ENCODE measurements at regions not wholly inside any gene's neighbourhood (a gene's known extent, or its start where the extent isn't known, plus 50 kb on each side); places are given as distances from the start of the nearest gene placed in this dataset.

- H3K4me2 ChIP-seq (ENCODE audit: low read length): no peak overlapping the region
- H3K79me2 ChIP-seq (ENCODE audit: insufficient read depth, low read length): no peaks in the 10 kb centered on the region
- H3K27me3 ChIP-seq (ENCODE audit: insufficient read depth, low read length): no peaks in the 10 kb centered on the region
- H3K9ac ChIP-seq (ENCODE audit: low read length): no peak overlapping the region
- H3K9me2 ChIP-seq (ENCODE audit: low read depth, low read length): no peaks in the 10 kb centered on the region
- H3K4me1 ChIP-seq (ENCODE audit: insufficient read depth, low read length, severe bottlenecking): no peaks in the 10 kb centered on the region
- H4K20me1 ChIP-seq (ENCODE audit: insufficient read depth, low read length): no peaks in the 10 kb centered on the region
- H3K4me3 ChIP-seq (ENCODE audit: low read depth, low read length, poor library complexity, severe bottlenecking): no peak overlapping the region
- no peak overlapping the region for H2AFZ ChIP-seq (ENCODE audit: low read length)
- no peaks in the 10 kb centered on the region for H3F3A ChIP-seq (ENCODE audit: insufficient read depth, low read length)
- TF ChIP-seq EZH2 (IDR thresholded peaks at IDR 0.05; ENCODE audit: borderline replicate concordance, low read length): no peak
- no peak for TF ChIP-seq CTCF (IDR thresholded peaks at IDR 0.05; ENCODE audit: low read length)
- H3K36me3 ChIP-seq (ENCODE audit: insufficient read depth, low read length): no peaks in the 10 kb centered on the region
- no peaks in the 10 kb centered on the region for H3K9me3 ChIP-seq (ENCODE audit: low read length)
- no peak overlapping the region for H3K27ac ChIP-seq (ENCODE audit: low read depth, low read length, poor library complexity, severe bottlenecking)
Observed at GRCh38 chr2:133676392-133677130, 108.3 kb upstream of the NCKAP5 start.

- H3K9me2 ChIP-seq (ENCODE audit: low read depth, low read length): no peaks in the 10 kb centered on the region
- no peaks in the 10 kb centered on the region for H3K9me3 ChIP-seq (ENCODE audit: low read length)
- no peak overlapping the region for H3K4me3 ChIP-seq (ENCODE audit: low read depth, low read length, poor library complexity, severe bottlenecking)
- H3K27me3 ChIP-seq (ENCODE audit: insufficient read depth, low read length): no peaks in the 10 kb centered on the region
- H3K4me2 ChIP-seq (ENCODE audit: low read length): no peak overlapping the region
- no peak overlapping the region for H2AFZ ChIP-seq (ENCODE audit: low read length)
- no peaks in the 10 kb centered on the region for H3K4me1 ChIP-seq (ENCODE audit: insufficient read depth, low read length, severe bottlenecking)
- H3F3A ChIP-seq (ENCODE audit: insufficient read depth, low read length): no peaks in the 10 kb centered on the region
- H3K36me3 ChIP-seq (ENCODE audit: insufficient read depth, low read length): no peaks in the 10 kb centered on the region
- H3K79me2 ChIP-seq (ENCODE audit: insufficient read depth, low read length): no peaks in the 10 kb centered on the region
- no peaks in the 10 kb centered on the region for H4K20me1 ChIP-seq (ENCODE audit: insufficient read depth, low read length)
- TF ChIP-seq EZH2 (IDR thresholded peaks at IDR 0.05; ENCODE audit: borderline replicate concordance, low read length) (no peak), CTCF (IDR thresholded peaks at IDR 0.05; ENCODE audit: low read length) (no peak)
- no peak overlapping the region for H3K27ac ChIP-seq (ENCODE audit: low read depth, low read length, poor library complexity, severe bottlenecking)
- no peak overlapping the region for H3K9ac ChIP-seq (ENCODE audit: low read length)
Observed at GRCh38 chr2:133680343-133681049, 112.2 kb upstream of the NCKAP5 start.

GRCh38 chr2:133682347-133682746 is 114.1 kb upstream of the NCKAP5 start:
- no peak overlapping the region for H3K4me3 ChIP-seq (ENCODE audit: low read depth, low read length, poor library complexity, severe bottlenecking)
- H3K36me3 ChIP-seq (ENCODE audit: insufficient read depth, low read length): no peaks in the 10 kb centered on the region
- no peak overlapping the region for H2AFZ ChIP-seq (ENCODE audit: low read length)
- no peaks in the 10 kb centered on the region for H4K20me1 ChIP-seq (ENCODE audit: insufficient read depth, low read length)
- no peaks in the 10 kb centered on the region for H3K79me2 ChIP-seq (ENCODE audit: insufficient read depth, low read length)
- H3K9me2 ChIP-seq (ENCODE audit: low read depth, low read length): no peaks in the 10 kb centered on the region
- H3K4me1 ChIP-seq (ENCODE audit: insufficient read depth, low read length, severe bottlenecking): no peaks in the 10 kb centered on the region
- H3K9ac ChIP-seq (ENCODE audit: low read length): no peak overlapping the region
- H3K4me2 ChIP-seq (ENCODE audit: low read length): no peak overlapping the region
- no peak overlapping the region for H3K27ac ChIP-seq (ENCODE audit: low read depth, low read length, poor library complexity, severe bottlenecking)
- no peaks in the 10 kb centered on the region for H3F3A ChIP-seq (ENCODE audit: insufficient read depth, low read length)
- no peaks in the 10 kb centered on the region for H3K27me3 ChIP-seq (ENCODE audit: insufficient read depth, low read length)
- H3K9me3 ChIP-seq (ENCODE audit: low read length): no peaks in the 10 kb centered on the region
- TF ChIP-seq EZH2 (IDR thresholded peaks at IDR 0.05; ENCODE audit: borderline replicate concordance, low read length) (no peak), CTCF (IDR thresholded peaks at IDR 0.05; ENCODE audit: low read length) (no peak)
